ENCODE measurements at regions not wholly inside any gene's neighbourhood (a gene's known extent, or its start where the extent isn't known, plus 50 kb on each side); places are given as distances from the start of the nearest gene placed in this dataset.

- DNase-seq (ENCODE audit: low spot score): no peak
- Histone ChIP-seq H3K9me3 (ENCODE audit: control insufficient read depth in 4 of 4, low read length in 3 of 4) (no peaks in the 10 kb centered on the region), H3K9ac (ENCODE audit: low read depth in 1 of 2, low read length in 2 of 2) (no peak overlapping the region), H3K27ac (ENCODE audit: low read depth in 1 of 2, low read length in 2 of 2) (no peak overlapping the region), H3K36me3 (ENCODE audit: control insufficient read depth in 4 of 4, insufficient read depth in 3 of 4, low read depth in 1 of 4, low read length in 3 of 4) (no peaks in the 10 kb centered on the region), H3K27me3 (ENCODE audit: control insufficient read depth in 4 of 4, insufficient read depth in 4 of 4, low read length in 3 of 4) (no peaks in the 10 kb centered on the region), H3K4me1 (ENCODE audit: control insufficient read depth in 4 of 4, insufficient read depth in 4 of 4, low read length in 3 of 4) (peaks cover 0 to 3% (median under 1%) of the 10 kb centered on the region in 4 donors), H3K4me3 (ENCODE audit: low read depth in 1 of 3, low read length in 3 of 3) (no peak overlapping the region)
- 57% methylated on average over 22 of the region's 22 CpGs for WGBS
- no peak for TF ChIP-seq MAX (IDR thresholded peaks at IDR 0.05)
- TF ChIP-seq SP1 (IDR thresholded peaks at IDR 0.05): no peak
- no peak for TF ChIP-seq YY1 (IDR thresholded peaks at IDR 0.05)
- no peak for TF ChIP-seq HNF4A (conservative IDR thresholded peaks at IDR 0.05)
- TF ChIP-seq NR2F2 (IDR thresholded peaks at IDR 0.05): no peak
- TF ChIP-seq ZBTB33 (IDR thresholded peaks at IDR 0.05): no peak
- no peak for TF ChIP-seq TAF1 (conservative IDR thresholded peaks at IDR 0.05)
- no peak for TF ChIP-seq GABPA (IDR thresholded peaks at IDR 0.05 in 1 of 2, conservative IDR thresholded peaks at IDR 0.05 in 1 of 2)
- TF ChIP-seq RAD21 (IDR thresholded peaks at IDR 0.05): no peak
- no peak for TF ChIP-seq FOXA2 (IDR thresholded peaks at IDR 0.05)
- no peak for TF ChIP-seq JUND (IDR thresholded peaks at IDR 0.05)
- TF ChIP-seq, protein P1, sequence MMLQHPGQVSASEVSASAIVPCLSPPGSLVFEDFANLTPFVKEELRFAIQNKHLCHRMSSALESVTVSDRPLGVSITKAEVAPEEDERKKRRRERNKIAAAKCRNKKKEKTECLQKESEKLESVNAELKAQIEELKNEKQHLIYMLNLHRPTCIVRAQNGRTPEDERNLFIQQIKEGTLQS (IDR thresholded peaks at IDR 0.05): no peak
- TF ChIP-seq EGR1 (IDR thresholded peaks at IDR 0.05; ENCODE audit: low read depth in 2 of 2): no peak
- no peak for TF ChIP-seq HNF4G (IDR thresholded peaks at IDR 0.05)
- TF ChIP-seq, protein P2, sequence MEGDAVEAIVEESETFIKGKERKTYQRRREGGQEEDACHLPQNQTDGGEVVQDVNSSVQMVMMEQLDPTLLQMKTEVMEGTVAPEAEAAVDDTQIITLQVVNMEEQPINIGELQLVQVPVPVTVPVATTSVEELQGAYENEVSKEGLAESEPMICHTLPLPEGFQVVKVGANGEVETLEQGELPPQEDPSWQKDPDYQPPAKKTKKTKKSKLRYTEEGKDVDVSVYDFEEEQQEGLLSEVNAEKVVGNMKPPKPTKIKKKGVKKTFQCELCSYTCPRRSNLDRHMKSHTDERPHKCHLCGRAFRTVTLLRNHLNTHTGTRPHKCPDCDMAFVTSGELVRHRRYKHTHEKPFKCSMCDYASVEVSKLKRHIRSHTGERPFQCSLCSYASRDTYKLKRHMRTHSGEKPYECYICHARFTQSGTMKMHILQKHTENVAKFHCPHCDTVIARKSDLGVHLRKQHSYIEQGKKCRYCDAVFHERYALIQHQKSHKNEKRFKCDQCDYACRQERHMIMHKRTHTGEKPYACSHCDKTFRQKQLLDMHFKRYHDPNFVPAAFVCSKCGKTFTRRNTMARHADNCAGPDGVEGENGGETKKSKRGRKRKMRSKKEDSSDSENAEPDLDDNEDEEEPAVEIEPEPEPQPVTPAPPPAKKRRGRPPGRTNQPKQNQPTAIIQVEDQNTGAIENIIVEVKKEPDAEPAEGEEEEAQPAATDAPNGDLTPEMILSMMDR (IDR thresholded peaks at IDR 0.05; ENCODE audit: low read depth, low read length, missing input control): no peak
- no peak for TF ChIP-seq FOXA1 (IDR thresholded peaks at IDR 0.05)
- TF ChIP-seq RXRA (IDR thresholded peaks at IDR 0.05): no peak
- TF ChIP-seq, protein P3, sequence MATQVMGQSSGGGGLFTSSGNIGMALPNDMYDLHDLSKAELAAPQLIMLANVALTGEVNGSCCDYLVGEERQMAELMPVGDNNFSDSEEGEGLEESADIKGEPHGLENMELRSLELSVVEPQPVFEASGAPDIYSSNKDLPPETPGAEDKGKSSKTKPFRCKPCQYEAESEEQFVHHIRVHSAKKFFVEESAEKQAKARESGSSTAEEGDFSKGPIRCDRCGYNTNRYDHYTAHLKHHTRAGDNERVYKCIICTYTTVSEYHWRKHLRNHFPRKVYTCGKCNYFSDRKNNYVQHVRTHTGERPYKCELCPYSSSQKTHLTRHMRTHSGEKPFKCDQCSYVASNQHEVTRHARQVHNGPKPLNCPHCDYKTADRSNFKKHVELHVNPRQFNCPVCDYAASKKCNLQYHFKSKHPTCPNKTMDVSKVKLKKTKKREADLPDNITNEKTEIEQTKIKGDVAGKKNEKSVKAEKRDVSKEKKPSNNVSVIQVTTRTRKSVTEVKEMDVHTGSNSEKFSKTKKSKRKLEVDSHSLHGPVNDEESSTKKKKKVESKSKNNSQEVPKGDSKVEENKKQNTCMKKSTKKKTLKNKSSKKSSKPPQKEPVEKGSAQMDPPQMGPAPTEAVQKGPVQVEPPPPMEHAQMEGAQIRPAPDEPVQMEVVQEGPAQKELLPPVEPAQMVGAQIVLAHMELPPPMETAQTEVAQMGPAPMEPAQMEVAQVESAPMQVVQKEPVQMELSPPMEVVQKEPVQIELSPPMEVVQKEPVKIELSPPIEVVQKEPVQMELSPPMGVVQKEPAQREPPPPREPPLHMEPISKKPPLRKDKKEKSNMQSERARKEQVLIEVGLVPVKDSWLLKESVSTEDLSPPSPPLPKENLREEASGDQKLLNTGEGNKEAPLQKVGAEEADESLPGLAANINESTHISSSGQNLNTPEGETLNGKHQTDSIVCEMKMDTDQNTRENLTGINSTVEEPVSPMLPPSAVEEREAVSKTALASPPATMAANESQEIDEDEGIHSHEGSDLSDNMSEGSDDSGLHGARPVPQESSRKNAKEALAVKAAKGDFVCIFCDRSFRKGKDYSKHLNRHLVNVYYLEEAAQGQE (IDR thresholded peaks at IDR 0.05): no peak
These were observed 66.0 kb downstream of the MATN1 start for GRCh38 chr1:30657131-30658013.
